ENCODE measurements at regions not wholly inside any gene's neighbourhood (a gene's known extent, or its start where the extent isn't known, plus 50 kb on each side); places are given as distances from the start of the nearest gene placed in this dataset.
"Not testable (repeated sequence)": the region's sequence is repeated elsewhere in the genome, so short reads cannot be mapped to it uniquely, and the experiment has no call there.

GRCh38 chr1:234792221-234792864, 182.4 kb upstream of the IRF2BP2 start:
- in situ Hi-C loops (cut with MboI; ENCODE audit: low sequenced_read_pairs) = not testable (repeated sequence)

- in situ Hi-C loops (cut with MboI; ENCODE audit: low sequenced_read_pairs) = not testable (repeated sequence)
Observed at GRCh38 chr1:234791615-234792014, 181.6 kb upstream of the IRF2BP2 start.

- in situ Hi-C loops (cut with MboI; ENCODE audit: low sequenced_read_pairs) = not testable (repeated sequence)
Observed at GRCh38 chr1:234790333-234790732, 180.4 kb upstream of the IRF2BP2 start.

GRCh38 chr1:234787011-234787584, 177.1 kb upstream of the IRF2BP2 start:
- in situ Hi-C loops (cut with MboI; ENCODE audit: low sequenced_read_pairs) = not testable (repeated sequence)

GRCh38 chr1:234785922-234786321, 175.9 kb upstream of the IRF2BP2 start:
- in situ Hi-C loops (cut with MboI; ENCODE audit: low sequenced_read_pairs) = not testable (repeated sequence)

GRCh38 chr1:234785471-234785919, 175.5 kb upstream of the IRF2BP2 start:
- in situ Hi-C loops (cut with MboI; ENCODE audit: low sequenced_read_pairs) = not testable (repeated sequence)

- in situ Hi-C loops (cut with MboI; ENCODE audit: low sequenced_read_pairs) = not testable (repeated sequence)
Observed at GRCh38 chr1:234784108-234784507, 174.1 kb upstream of the IRF2BP2 start.

GRCh38 chr1:234782791-234783190, 172.8 kb upstream of the IRF2BP2 start:
- in situ Hi-C loops (cut with MboI; ENCODE audit: low sequenced_read_pairs) = no loop called here

GRCh38 chr1:234782105-234782751, 172.2 kb upstream of the IRF2BP2 start:
- in situ Hi-C loops (cut with MboI; ENCODE audit: low sequenced_read_pairs) = no loop called here

- in situ Hi-C loops (cut with MboI; ENCODE audit: low sequenced_read_pairs) = no loop called here
Observed at GRCh38 chr1:234781241-234782065, 171.5 kb upstream of the IRF2BP2 start.

- in situ Hi-C loops (cut with MboI; ENCODE audit: low sequenced_read_pairs) = no loop called here
Observed at GRCh38 chr1:234780531-234781162, 170.7 kb upstream of the IRF2BP2 start.

- in situ Hi-C loops (cut with MboI; ENCODE audit: low sequenced_read_pairs) = no loop called here
Observed at GRCh38 chr1:234780112-234780511, 170.1 kb upstream of the IRF2BP2 start.

GRCh38 chr1:234779600-234779999, 169.6 kb upstream of the IRF2BP2 start:
- in situ Hi-C loops (cut with MboI; ENCODE audit: low sequenced_read_pairs) = not testable (repeated sequence)

GRCh38 chr1:234779160-234779538, 169.2 kb upstream of the IRF2BP2 start:
- in situ Hi-C loops (cut with MboI; ENCODE audit: low sequenced_read_pairs) = no loop called here

- in situ Hi-C loops (cut with MboI; ENCODE audit: low sequenced_read_pairs) = no loop called here
Observed at GRCh38 chr1:234778221-234779159, 168.5 kb upstream of the IRF2BP2 start.

GRCh38 chr1:234777856-234778220, 167.9 kb upstream of the IRF2BP2 start:
- in situ Hi-C loops (cut with MboI; ENCODE audit: low sequenced_read_pairs) = no loop called here

GRCh38 chr1:234776876-234777855, 167.2 kb upstream of the IRF2BP2 start:
- in situ Hi-C loops (cut with MboI; ENCODE audit: low sequenced_read_pairs) = no loop called here

GRCh38 chr1:234776256-234776875, 166.4 kb upstream of the IRF2BP2 start:
- in situ Hi-C loops (cut with MboI; ENCODE audit: low sequenced_read_pairs) = no loop called here

Measured in HL-60/S4 treated with phorbol 12-myristate 13-acetate at 8.2 ng/mL for 4 days and 3 days (cell line).